ENCODE measurements at regions not wholly inside any gene's neighbourhood (a gene's known extent, or its start where the extent isn't known, plus 50 kb on each side); places are given as distances from the start of the nearest gene placed in this dataset.

DNA sequence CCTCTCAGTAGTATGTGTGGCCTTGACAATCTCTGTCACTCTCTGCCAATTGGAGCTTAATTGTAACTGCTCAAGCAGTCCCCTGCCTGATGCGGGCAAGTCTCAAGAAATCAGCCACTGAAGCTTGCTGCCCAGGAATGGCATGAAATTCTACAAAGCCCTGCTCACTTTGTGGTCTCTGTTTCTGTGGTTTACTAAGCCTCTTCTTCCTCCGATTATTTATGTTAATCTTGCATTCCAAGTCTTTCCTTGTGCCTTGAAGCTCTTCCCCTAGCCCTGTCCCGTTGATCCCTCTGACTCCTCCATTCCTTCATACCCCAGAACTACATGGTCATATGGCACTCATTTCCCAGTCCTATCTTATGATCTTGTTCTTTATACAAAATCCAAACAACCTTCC lies 489.3 kb upstream of the CHST9 start:
- no peak overlapping the region for H3K4me3 ChIP-seq (ENCODE audit: low read depth, low read length)
- no peak for DNase-seq
- TF ChIP-seq, protein P1, sequence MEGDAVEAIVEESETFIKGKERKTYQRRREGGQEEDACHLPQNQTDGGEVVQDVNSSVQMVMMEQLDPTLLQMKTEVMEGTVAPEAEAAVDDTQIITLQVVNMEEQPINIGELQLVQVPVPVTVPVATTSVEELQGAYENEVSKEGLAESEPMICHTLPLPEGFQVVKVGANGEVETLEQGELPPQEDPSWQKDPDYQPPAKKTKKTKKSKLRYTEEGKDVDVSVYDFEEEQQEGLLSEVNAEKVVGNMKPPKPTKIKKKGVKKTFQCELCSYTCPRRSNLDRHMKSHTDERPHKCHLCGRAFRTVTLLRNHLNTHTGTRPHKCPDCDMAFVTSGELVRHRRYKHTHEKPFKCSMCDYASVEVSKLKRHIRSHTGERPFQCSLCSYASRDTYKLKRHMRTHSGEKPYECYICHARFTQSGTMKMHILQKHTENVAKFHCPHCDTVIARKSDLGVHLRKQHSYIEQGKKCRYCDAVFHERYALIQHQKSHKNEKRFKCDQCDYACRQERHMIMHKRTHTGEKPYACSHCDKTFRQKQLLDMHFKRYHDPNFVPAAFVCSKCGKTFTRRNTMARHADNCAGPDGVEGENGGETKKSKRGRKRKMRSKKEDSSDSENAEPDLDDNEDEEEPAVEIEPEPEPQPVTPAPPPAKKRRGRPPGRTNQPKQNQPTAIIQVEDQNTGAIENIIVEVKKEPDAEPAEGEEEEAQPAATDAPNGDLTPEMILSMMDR (IDR thresholded peaks at IDR 0.05; ENCODE audit: low read depth, low read length, missing control alignments) = no peak
- no peaks in the 10 kb centered on the region for H3K36me3 ChIP-seq (replicated peaks)
- H3K27ac ChIP-seq = no peak overlapping the region
- in situ Hi-C loops (cut with HindIII; ENCODE audit: low pct_ligation_motif_present, low sequenced_read_pairs) = no loop called here
- no peaks in the 10 kb centered on the region for H3K27me3 ChIP-seq (replicated peaks)

DNA sequence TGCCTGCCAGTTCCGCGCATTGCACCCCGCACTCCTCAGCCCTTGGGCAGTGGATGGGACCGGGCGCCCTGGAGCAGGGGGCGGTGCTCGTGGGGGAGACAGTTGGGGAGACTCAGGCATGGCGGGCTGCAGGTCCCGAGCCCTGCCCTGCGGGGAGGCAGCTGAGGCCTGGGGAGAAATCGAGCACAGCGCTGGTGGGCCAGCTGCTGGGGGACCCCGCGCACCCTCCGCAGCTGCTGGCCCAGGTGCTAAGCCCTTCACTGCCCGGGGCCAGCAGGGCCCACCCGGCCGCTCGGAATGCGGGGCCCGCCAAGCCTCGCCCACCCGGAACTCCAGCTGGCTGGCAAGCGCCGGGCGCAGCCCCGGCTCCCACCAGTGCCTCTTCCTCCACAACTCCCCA lies 488.8 kb upstream of the CHST9 start:
- in situ Hi-C loops (cut with HindIII; ENCODE audit: low pct_ligation_motif_present, low sequenced_read_pairs) = no loop called here
- Histone ChIP-seq H3K27ac (no peak overlapping the region), H3K4me3 (ENCODE audit: low read depth, low read length) (no peak overlapping the region), H3K27me3 (replicated peaks) (no peaks in the 10 kb centered on the region), H3K36me3 (replicated peaks) (no peaks in the 10 kb centered on the region)
- DNase-seq = no peak
- TF ChIP-seq, protein P1 (IDR thresholded peaks at IDR 0.05; ENCODE audit: low read depth, low read length, missing control alignments) = no peak

DNA sequence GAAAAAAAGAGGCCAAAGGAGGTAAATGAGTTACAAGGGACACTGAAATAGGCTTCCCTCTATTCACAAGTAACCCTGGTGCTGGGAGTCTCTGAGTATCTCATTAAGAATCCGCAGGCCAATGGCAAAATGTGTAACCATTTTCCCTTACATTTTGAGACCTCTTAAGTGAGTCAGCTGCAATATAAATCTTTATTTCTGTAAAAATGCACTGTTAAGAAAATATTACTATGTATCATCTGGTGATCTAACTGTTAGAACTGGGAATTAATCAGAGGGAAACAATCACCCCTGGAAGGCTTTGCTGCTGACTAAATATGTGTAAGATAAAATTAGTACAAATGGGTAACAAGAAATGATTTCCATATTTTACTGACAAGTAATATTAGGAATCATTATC lies 483.1 kb upstream of the CHST9 start:
- in situ Hi-C loops (cut with HindIII; ENCODE audit: low pct_ligation_motif_present, low sequenced_read_pairs) = no loop called here
- TF ChIP-seq, protein P1 (IDR thresholded peaks at IDR 0.05; ENCODE audit: low read depth, low read length, missing control alignments) = no peak
- no peak for DNase-seq
- no peak overlapping the region for H3K4me3 ChIP-seq (ENCODE audit: low read depth, low read length)
- no peaks in the 10 kb centered on the region for H3K36me3 ChIP-seq (replicated peaks)
- H3K27ac ChIP-seq = no peak overlapping the region
- no peaks in the 10 kb centered on the region for H3K27me3 ChIP-seq (replicated peaks)

DNA sequence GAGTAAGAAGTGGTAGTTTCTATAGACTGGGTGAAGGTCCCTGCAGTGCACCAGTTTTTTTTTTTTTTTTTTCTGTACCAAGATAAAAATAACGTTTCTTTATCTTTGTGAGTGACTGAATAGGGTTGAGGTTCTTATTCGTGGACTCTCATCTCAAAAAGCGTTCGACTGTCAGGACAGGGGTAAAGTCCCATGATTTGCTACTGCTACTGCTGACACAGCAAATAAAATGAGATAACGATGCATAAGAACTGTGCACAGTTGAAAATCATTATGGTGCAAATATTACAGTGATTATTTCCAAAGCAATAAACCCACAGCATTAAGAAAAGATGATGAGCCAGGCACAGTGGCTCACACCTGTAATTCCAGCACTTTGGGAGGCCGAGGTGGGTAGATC lies 482.0 kb upstream of the CHST9 start:
- TF ChIP-seq, protein P1 (IDR thresholded peaks at IDR 0.05; ENCODE audit: low read depth, low read length, missing control alignments) = no peak
- H3K27me3 ChIP-seq (replicated peaks) = no peaks in the 10 kb centered on the region
- in situ Hi-C loops (cut with HindIII; ENCODE audit: low pct_ligation_motif_present, low sequenced_read_pairs) = no loop called here

DNA sequence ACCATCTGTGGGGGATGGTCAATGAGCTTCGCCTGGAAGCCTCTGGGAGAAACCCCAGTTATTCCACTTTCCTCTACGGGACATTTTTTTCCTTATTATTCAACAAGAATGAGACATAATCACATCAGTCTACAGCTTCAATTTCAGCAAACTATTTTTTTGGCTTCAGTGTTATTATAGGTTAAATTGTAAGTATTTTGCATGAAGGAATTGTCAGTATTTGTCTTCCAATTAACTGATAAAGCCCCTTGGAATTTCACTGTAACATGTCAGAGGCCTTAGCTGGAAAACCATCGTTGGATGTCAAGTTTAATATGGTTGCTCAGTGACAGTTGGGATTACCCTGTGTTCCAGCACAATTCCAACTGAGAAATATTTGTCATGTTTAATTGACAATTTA lies 480.9 kb upstream of the CHST9 start:
- in situ Hi-C loops (cut with HindIII; ENCODE audit: low pct_ligation_motif_present, low sequenced_read_pairs) = no loop called here
- no peak for DNase-seq

More for the DNA sequence above, 482.0 kb upstream of the CHST9 start:
- Histone ChIP-seq H3K4me3 (ENCODE audit: low read depth, low read length) (no peak overlapping the region), H3K27ac (no peak overlapping the region), H3K36me3 (replicated peaks) (no peaks in the 10 kb centered on the region)
- no peak for DNase-seq

More for the DNA sequence above, 480.9 kb upstream of the CHST9 start:
- Histone ChIP-seq H3K27me3 (replicated peaks) (no peaks in the 10 kb centered on the region), H3K4me3 (ENCODE audit: low read depth, low read length) (no peak overlapping the region), H3K36me3 (replicated peaks) (no peaks in the 10 kb centered on the region), H3K27ac (no peak overlapping the region)
- TF ChIP-seq, protein P1 (IDR thresholded peaks at IDR 0.05; ENCODE audit: low read depth, low read length, missing control alignments) = no peak

All from brain microvascular endothelial cell (primary cell).